Lower leg skin (tissue), 3 donors: ENCODE measurements at regions not wholly inside any gene's neighbourhood (a gene's known extent, or its start where the extent isn't known, plus 50 kb on each side); places are given as distances from the start of the nearest gene placed in this dataset.

Experiments
- POLR2A ChIP-seq, 2 donors: fragments of 450-650 bp; IDR thresholded peaks; one replicate each; pipeline ENCODE4 v1.6.1; 2016 to 2017; ENCODE audit warnings: antibody characterized with exemption in 2 of 2, mild to moderate bottlenecking in 1 of 2, moderate library complexity in 1 of 2
- TF ChIP-seq, protein P1 (sequence below), 3 donors: fragments of 450-650 bp; IDR thresholded peaks; one replicate each; pipeline ENCODE4 v1.5.1; 2016; ENCODE audit warnings: antibody characterized with exemption in 3 of 3, mild to moderate bottlenecking in 3 of 3, moderate library complexity in 2 of 3

DNA sequence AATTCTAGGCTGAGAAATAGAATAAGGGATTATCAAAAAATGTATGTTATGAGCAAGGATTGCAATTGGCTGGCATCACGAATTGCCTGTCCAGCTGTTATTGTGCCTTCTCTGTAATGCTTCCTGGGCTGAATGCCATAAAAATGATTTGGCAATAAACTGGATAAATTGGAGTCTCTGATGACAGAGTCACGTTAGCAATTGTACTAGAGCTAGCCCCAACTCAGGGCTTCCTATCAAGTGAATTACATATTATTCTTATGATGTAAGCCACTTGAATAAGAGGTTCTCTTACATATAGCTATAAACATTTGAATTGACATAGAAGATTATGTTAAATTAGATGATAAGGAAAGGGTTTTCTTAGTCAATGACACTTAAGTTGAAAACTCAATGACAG lies 607.5 kb upstream of the REG3G start:
- no peak for TF ChIP-seq POLR2A (IDR thresholded peaks at IDR 0.05)
- TF ChIP-seq, protein P1, sequence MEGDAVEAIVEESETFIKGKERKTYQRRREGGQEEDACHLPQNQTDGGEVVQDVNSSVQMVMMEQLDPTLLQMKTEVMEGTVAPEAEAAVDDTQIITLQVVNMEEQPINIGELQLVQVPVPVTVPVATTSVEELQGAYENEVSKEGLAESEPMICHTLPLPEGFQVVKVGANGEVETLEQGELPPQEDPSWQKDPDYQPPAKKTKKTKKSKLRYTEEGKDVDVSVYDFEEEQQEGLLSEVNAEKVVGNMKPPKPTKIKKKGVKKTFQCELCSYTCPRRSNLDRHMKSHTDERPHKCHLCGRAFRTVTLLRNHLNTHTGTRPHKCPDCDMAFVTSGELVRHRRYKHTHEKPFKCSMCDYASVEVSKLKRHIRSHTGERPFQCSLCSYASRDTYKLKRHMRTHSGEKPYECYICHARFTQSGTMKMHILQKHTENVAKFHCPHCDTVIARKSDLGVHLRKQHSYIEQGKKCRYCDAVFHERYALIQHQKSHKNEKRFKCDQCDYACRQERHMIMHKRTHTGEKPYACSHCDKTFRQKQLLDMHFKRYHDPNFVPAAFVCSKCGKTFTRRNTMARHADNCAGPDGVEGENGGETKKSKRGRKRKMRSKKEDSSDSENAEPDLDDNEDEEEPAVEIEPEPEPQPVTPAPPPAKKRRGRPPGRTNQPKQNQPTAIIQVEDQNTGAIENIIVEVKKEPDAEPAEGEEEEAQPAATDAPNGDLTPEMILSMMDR (IDR thresholded peaks at IDR 0.05), result no peak
